Fibroblast of skin of left biceps (primary cell): ENCODE measurements at regions not wholly inside any gene's neighbourhood (a gene's known extent, or its start where the extent isn't known, plus 50 kb on each side); places are given as distances from the start of the nearest gene placed in this dataset.

Source experiments
- DNase-seq, 2 experiments: peaks; one replicate each; pipeline ENCODE4 v3.0.0-alpha.2; 2013; ENCODE audit warnings: low read depth in 2 of 2

GRCh38 chr2:103809941-103810441 is 1043.9 kb upstream of the POU3F3 start:
- peak; percentile 85 for DNase-seq

DNA sequence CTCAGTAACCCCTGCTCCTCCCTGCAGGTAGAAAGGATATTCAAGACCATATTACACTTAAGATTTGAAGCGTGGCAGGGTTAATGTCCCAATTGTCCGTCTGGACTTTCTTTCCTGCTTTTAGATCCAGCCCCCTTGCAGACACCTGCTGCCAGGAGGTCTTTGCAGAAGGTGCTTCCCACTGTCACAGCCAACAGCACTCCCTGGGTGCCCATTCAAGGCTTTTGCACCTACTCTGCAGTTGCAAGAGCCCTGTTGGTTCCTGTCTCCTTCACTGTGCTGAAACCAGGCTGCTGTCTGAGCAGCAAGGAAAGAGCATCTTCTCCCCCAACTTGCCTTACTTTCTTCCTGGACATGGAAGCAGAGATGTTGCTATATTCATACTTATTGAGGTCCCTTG is 1043.0 kb upstream of the POU3F3 start:
- DNase-seq = no peak

DNA sequence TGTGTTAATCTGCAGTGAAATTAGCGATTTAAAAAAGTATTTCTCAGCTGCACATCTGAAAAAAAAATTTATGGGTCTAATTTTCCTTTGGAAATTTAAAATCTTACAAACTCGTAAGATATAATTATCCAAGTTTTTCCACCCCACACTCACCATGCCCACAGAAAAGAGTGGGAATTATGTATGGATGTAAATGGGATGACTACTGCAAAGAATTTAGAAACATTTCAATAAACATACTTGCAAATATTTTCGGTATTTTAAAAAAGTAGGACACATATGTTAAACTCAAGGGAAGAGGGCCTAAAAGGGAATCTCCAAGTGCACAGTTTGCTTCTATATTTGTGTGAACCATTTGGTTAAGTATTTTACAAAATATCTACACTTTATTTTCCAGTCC is 1039.9 kb upstream of the POU3F3 start:
- no peak for DNase-seq

DNA sequence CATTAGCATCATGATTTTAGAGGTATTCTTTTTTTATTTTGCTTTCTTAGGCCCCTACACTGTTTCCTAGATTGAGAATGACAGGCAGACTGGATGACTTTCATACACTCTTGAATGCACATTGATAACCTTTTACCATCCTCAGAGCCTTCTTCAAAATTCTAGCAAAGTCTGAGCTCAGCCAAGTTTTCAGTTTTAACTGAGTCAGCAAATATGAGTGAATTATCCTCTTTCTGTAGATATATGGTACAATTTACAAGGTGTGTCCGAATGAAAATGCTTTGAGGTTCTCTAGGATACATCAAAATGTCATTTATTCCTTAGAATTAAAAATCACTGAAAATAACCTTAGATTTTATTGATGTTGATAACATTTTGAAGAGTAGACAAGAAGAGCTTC is 1038.2 kb upstream of the POU3F3 start:
- DNase-seq = no peak

- no peak for DNase-seq
Measured at GRCh38 chr2:103817746-103818145, 1036.2 kb upstream of the POU3F3 start.

GRCh38 chr2:103818176-103818575 is 1035.7 kb upstream of the POU3F3 start:
- DNase-seq = no peak

GRCh38 chr2:103819599-103819998 is 1034.3 kb upstream of the POU3F3 start:
- no peak for DNase-seq

DNA sequence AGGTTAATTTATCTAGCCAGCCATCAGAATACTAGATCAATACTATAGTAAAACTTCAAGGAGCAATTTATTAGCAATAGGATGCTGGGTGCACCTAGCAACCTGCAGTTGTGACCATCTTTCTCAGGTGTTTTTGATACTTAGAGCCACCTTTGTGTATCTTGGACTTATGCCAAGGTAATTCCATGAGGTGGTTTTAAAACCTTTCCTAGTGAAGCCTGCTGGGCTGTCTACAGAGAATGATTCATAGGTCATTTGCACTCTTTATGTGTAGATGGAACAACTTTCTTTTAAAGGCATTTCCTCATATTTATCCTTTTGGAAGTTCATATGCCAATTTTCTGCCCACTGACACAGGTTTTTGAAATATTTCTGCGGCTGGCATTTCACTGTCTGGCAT is 1030.1 kb upstream of the POU3F3 start:
- no peak for DNase-seq

GRCh38 chr2:103847276-103847675 is 1006.6 kb upstream of the POU3F3 start:
- DNase-seq = no peak

- no peak for DNase-seq
Measured at GRCh38 chr2:103859238-103859637, 994.7 kb upstream of the POU3F3 start.

DNA sequence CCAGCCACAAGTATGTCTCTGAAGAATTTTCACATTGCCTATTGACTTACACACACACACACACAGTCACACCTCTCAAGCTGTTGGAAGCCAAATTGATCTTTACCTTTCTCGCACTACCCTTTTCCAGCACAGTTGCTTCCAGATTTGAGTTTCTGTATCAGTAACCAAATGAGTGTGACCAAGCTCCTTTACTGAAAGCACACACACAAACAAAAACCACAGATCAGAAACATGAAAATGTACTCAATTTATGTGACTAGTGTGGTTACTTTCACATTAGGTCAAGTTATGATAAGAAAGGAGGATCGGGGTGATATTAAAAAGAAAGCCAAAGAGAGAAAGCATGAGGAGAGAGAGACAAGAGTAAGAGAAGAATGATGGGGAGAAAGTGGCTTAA is 993.9 kb upstream of the POU3F3 start:
- no peak for DNase-seq

GRCh38 chr2:103868396-103868795 is 985.5 kb upstream of the POU3F3 start:
- no peak for DNase-seq

GRCh38 chr2:103873716-103874351 is 980.1 kb upstream of the POU3F3 start:
- DNase-seq = no peak

DNA sequence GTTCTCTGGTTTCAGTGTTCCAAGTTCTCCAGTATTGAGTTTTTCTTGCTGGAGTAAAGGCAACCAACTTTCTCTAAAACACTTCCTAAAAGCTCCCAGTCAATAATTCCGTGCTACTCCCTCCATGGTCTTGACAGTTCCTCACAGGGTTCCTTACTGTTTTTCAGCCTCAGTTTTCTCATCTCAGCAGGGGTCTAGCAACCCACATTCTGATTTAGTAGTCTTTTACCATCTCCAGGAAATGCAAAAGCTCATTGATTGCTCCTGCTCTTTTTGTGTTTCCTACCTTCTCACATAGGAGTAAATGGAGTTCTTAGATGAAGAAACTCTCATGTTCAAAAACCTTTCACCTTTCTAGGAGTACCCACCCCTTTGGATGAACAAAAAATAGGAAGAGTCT is 978.8 kb upstream of the POU3F3 start:
- no peak for DNase-seq

GRCh38 chr2:103875531-103875930 is 978.4 kb upstream of the POU3F3 start:
- DNase-seq = no peak

- no peak for DNase-seq
Measured at GRCh38 chr2:103876611-103877010, 977.3 kb upstream of the POU3F3 start.

- DNase-seq = no peak
Measured at GRCh38 chr2:103879101-103879500, 974.8 kb upstream of the POU3F3 start.

DNA sequence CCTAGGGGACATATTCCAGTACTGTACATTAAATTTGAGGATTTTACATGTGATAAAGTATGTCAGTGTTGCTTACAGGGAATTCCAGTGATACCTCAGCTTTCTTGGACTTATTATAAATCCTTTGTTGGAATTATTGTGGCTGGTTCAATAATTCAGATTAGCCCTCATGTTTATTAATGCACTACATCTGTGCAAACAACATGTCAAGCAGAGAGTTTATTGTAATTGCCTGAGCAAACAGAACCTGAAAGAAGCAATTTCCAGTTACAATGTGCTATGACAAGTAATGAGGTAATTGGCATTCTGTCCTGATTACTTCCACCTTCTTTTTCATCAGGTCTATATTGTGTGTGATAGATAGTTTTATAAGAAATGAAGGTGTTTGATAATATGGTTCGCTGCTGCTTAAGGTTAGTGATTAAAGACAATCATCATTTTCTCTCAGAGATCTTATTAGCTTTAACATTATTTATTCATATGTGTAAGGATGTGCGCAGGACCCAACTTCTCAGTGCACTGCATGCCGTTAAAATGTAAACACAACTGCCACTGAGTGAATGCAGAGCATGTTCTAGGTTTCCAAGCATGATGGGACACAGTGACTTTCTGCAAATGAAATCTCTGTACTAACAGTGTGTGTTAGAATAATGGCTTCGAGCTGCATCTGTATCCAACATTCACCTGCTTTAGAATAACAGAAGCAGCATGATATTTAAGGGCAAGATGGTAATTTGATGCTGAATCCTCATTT is 973.7 kb upstream of the POU3F3 start:
- no peak for DNase-seq

GRCh38 chr2:103887625-103888024 is 966.3 kb upstream of the POU3F3 start:
- peak; percentile 15 for DNase-seq

GRCh38 chr2:103896182-103896581 is 957.7 kb upstream of the POU3F3 start:
- DNase-seq = no peak

DNA sequence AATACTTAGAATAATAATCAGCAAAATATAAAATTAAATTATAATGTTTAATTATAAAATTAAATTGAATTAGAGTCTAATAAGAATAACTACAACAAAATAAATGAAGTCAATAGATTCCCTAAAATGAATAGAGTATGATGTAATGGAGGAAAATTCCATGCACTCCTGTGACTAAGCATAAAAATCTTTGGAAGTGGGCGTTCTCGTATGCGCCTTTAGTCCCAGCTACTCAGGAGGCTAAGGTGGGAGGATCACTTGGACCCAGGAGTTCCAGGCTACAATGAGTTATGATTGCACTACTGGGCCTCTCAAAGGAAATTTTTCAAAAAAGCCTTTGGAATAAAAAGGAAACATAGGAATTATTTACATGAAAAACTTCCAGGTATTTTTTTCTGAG is 955.4 kb upstream of the POU3F3 start:
- DNase-seq = no peak

DNA sequence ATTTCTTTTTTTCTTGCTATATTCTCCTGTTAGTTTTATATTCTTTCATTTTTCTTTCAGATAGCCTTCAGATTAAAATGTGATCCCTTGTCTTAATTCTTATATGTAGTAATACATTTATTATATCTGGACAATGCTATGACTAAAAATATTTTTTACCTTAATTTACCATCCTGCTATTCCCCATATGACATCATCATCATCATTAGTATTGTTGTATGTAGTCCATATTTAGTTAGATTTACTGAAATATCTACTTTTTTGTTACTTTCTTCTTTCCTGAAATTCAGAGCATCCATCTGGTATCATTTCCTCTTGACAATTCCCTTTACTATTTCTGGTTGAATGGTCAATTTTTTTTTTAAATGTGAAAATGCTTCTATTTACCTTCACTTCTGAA is 951.6 kb upstream of the POU3F3 start:
- DNase-seq = no peak

DNA sequence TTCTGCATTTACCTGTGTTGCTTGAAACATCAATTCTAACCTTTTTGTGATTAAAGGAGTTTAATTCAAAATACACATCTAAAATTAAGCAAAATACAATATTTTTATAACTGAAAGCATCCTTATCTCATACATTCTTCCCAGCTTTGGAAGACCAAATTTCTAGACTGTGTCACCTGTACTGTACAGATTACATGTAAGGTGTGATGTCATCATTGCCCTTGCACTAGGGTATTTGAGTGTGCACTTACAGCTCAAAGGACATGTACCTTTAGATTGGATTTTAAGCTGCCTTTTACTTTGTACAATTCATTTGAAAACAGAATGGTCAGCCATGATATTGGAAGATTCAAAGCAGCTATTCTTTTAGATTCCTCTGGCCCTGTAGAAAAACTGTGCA is 932.8 kb upstream of the POU3F3 start:
- DNase-seq = no peak
